ENCODE measurements at regions not wholly inside any gene's neighbourhood (a gene's known extent, or its start where the extent isn't known, plus 50 kb on each side); places are given as distances from the start of the nearest gene placed in this dataset.
A peak's percentile ranks its signal among the peaks of the same experiment; 100 is the strongest.

DNA sequence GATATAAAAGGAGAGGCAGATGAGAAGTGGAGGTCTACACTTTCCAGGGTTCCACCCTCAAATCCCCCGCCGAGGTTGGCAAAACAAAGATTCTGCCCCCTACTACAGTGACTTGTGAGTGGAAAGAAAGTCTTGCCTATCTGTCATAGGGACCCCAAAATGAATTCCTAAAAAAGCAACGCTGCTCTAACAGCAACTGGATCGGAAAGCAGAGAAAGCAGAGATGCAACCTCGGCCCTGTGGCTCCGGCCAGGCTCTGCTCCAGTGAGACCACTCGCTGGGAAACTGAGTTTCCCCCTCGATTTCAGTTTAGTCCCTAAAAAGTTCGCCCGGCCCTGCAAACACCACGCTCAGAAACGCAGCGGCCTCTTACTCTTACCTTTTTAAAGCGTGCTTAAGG, 297.9 kb upstream of the NFE2L3 start:
- DNase-seq = no peak

DNA sequence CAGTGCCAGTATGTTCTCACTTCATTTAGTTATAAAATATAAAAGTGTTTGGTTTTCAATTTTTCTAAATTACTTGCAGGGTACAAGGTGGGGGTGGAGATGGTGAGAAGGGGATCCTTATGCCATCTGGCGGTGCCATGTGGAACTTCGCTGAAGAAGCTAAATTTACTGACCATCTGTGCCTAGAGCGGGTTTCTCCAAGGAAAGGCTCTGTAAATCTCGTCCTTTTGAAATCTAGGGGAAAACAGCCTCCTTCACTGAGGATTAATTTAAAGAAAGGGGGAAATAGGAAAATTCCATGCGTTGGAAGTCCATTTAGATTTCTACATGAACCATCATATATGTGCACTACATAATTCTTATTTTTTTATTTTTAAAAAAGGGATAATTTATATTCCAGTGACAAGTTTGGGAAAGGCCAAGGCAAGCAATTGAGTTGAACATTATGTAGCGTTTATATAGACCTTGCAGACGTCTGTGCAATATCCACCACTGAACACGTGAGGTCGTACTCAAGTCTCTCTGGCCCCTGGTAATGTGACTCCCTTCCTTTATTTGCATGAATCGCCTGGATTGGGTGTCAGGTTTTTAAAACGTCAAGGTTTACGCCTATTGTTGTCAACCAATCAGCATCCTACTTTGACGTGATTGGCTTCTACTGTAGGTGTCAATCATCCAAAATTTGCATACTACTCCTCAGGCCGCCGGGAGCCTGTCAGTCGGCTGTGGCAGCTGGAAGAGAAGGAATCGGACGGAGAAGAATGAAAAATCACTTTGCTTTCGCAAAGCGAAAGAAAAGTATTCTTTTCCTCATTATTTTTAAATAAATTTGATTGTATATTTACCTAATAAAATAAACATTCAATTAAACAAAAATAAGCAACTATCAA, 297.1 kb upstream of the NFE2L3 start:
- peak; percentile 99 for DNase-seq

DNA sequence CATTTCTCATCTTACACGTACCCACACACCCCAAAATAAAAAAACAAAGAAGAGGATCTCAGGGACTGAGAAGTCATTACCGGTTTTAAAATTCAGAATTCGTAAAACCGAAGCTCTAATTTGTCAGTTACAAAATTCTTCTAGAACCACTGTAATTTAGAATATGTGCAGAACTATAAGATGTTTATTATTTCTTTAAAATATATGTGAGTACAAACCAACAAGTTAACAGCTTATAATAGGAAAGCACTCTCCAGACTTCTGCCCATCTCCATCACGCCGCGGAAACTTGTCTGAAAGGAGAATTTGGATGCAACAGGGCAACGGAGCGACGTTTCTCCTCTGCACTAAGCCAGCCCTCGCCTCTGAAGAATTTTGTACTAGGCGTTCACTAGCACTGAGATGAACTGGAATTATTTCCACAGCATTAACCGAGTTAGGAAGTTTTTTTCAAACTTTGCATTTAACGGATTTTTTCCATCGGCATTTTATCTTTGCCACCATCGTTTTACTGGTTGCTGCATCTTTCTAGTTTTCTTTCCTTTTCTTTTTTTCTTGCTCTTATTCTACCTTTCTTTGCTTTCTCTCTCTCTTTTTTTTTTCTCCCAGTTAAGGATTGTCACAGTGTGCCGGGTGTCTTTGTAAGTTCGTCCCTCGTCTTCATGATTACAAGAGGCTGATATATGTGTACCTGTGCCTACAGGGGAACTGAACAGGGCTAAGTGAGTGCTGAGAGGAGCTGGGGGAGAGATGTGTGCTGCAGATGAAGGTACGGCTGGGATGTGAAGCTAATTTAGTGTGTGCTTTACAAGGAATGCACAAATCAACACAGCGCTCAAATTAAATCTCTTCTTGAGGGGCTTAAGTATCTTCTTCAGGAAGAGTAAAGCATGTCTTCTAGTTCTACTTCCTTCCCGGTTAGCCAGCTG, 295.9 kb upstream of the NFE2L3 start:
- DNase-seq = peak; percentile 71

DNA sequence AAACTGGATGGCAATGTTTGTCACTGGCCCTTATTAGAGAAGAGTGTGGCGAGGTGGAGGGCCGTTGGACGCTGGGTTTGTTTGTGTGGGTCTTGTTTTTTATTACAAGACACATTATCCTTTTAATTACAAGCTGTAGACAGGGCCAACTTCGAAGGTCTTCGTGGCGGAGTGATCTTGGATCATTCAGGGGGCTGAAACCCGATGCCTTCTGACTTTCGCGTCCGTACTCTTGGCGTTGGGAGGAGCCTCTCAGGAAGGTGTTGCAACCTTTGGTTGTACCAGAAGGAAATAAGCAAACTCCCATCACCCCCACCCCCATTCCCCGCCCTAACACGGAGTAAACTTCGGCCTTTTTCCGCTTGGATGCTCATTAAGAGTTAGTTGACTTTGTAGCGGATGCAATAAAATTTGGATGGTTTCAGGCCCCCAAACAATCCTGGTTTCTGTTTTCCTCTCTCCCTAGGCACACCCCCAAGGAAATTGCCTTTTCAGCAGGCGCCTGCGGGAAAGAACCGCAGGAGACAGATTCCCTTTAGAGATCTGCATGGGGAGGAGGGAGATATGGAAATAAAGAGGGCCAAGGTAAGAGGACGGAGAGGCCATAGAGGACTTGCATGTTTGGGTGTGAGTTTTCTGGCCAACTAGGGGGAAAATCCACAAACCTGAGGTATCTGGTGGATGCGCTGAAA, 294.5 kb upstream of the NFE2L3 start:
- peak; percentile 88 for DNase-seq

DNA sequence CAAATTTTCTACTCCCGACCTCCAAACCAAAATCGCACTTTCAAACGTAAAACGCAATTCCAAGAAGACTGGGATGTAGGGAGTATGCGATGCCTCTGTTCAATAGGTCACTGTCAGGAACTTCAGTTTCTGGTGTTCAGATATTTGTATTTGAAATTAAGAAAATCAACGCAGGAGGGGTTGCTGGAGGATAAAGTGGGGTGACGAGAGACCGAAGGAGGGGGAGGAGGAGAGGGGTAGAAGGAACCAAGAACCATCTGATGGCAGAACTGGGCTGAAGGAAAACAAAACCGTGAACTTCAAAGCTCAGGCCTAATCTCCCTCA, 293.8 kb upstream of the NFE2L3 start:
- no peak for DNase-seq

DNA sequence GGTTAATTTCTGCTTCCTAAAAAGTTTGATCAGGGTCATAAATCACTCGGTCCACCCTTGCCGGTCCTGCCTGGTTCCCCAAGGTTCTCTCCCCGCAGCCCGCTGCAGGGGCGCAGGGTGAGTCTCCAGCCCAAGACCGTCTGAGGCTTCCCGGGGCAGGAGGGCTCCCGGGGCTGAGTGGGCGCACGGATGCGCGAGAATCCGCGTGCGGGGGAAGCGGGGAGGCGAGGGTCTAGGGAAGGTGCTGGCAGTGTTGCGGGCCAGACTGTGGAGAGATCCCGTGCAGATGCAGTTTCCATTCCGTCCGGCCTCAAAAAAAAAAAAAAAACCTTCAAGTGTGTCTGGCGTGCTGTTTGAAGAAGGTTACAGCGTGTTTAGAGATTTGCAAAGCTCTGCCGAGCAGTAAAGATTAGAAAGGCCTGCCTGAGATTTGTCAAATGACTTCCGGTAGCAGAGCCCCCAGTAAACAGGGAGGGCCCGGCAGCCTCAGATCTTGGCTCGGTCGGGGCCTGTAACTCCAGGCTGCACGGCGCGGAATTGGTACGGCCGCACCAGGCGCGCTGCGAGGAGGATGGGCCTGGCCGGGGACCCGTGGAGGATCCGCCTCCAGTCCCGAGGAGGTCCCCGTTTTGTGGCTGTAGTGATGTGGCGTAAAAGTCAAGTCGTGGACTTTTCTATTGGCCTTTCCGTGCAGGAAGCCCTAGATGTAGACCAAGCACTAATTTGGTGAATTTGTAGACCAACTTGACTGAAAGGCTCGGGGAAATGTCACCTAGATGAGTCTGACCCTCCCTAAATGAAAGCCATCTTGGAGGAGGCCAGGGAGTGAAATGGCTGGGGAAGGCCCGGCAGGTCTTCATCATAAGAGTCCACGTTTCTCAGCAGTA, 293.2 kb upstream of the NFE2L3 start:
- no peak for DNase-seq

DNA sequence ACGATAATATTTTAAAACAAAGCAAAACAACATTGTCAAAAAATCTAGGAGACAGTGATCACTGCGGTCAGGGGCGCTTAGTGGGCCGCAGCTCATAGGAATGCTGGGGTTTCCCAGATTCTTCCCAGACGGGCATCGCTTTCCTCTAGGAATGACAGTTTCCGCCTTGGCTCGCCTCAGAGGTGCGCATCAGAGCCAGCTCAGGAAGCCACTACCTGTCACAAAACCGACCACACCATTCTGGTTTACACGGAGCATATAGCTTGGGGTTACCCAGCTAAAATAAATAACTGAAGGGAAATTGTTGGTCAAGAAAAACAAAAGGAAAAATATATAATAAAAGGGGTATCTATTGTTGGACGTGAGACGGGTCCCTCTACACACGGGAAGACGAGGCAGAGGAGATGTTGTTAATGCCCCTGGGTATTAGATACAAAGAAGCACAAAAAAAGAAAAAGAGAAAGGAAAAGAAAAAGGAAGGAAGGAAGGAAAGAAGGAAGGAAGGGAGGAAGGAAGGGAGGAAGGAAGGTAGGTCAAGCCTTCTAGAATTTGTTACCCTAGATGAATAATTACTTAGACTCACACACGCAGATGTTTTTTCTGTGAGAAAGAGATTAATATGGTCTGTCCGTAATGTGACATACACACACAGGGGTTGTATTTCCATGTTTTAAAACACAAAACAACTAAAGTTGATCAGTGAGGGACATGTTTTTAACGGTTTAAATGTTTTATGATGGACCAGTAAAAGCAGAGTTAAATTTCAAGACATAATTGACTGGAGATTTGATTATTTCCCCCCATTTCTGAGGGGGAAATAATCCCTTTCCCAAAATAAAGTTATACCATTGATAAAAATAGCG, 292.4 kb upstream of the NFE2L3 start:
- DNase-seq = no peak

DNA sequence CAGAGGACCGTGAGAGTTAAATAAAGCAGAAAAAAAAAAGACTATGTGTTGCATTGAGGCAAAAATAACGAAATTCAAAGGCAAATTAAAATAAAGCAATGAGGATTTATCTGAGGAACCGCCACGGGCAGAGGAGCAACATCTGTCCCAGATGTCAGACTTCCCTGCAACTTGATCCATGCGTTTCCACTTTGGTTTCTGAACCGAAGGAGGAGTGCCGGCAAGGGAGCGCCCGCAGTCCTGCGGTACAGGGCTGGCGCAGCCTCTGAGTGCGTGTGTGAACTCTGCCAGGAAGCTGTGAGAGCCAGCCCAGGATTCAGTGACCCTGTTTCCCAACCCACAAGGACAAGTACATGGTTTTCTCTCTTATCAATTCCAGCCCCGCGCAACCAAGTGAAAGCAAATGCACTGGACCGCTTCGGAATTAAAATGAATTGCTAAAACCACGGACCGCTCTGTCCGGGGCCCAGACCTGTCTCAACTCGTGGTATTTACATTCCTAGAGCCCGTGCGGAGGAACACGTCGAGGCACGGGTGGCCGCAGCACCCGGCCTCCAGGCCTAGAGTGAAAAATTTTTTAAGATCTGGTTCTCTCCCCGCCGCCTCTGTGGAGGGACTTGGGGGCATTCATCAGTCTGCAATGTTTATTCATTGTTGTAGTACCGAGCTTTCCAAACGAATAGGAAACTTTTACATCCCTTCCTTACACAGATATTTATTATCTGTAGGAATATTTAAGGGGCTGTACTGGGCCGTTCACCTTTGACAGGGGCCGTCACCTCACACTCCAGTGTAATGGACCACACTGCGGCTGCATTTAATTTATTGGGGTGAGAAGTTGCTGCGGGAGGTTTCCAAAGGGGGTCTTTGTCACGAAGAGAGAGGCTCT, 291.5 kb upstream of the NFE2L3 start:
- DNase-seq = no peak

DNA sequence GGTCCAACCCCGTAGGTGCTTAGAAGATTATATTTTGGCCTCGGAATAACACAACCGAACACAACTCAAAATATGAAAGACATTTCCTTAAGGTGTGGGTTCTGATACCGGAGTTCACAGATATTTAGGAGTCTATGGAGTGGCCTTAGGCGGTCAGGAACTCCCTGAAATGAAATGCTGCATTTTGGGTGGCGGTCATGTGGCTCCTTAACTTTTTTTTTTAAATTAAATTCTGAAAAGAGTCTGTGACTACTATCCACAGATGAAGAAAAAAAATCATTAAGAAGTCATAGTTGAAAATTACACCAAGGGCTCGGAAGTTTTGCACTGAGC, 290.9 kb upstream of the NFE2L3 start:
- no peak for DNase-seq

DNA sequence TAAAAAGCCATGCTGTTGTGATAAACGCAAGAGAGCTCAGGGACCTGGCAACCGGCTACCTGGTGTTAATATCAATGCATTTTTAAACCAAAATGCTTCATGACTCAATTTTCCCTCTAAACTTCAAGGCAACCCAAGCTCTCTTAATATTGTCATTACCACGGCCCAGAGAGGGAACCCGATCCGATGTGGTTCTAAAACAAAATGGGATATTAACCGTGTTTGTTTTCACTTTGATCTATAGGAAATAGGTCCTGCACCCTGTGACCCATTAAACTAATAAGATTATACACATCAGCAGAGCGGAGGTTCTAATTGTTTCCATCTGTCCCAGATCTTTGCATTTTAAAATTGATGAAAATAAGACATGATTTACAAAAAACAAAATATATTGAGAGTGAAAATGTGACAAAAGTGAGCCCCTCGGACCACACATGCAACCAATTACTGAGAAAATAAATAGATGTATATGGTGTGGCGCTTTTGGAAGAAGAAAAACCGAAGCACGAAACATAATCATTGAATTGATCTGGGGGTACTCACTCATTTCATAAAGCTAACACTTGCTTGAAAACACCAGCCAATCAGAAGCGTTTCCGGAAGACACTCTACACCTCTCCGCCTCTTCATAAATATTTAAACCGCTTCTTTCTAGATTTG, 290.3 kb upstream of the NFE2L3 start:
- peak; percentile 55 for DNase-seq

DNA sequence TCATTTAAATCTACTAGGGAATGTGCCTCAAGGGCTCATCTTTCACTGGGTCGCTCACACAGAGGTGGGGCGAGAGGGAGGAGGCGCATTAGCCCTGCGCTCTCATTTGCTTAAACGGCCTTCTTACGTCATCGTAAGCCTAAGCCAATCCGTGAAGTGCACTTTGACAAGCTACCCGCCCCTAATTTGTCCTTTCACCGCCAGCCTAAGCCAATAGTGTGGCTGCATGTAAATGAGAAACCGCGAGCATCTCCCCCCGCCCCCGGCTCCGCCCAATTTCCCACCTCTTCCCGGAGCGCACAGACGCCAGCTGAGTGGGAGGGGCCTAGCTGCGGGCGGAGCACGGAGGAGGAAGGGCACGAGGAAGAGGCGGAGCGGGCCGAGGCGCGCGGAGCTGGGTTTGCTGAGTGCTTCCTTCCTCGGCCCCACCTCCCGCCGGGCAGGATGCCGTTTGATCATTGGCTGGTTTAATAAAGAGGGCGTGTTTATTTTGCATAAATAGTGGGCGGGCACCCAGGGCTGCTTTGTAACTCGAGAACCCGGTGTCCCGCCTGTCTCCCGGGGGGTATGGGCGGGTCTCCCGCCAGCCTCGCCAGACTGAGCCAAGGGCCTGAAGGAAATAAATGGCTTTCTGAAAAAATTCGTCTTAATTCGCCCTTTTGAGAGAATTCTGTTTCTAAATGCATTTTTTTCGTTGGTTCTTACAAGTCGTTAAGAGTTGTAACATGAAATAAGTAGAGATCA, 289.6 kb upstream of the NFE2L3 start:
- DNase-seq = peak; percentile 100

DNA sequence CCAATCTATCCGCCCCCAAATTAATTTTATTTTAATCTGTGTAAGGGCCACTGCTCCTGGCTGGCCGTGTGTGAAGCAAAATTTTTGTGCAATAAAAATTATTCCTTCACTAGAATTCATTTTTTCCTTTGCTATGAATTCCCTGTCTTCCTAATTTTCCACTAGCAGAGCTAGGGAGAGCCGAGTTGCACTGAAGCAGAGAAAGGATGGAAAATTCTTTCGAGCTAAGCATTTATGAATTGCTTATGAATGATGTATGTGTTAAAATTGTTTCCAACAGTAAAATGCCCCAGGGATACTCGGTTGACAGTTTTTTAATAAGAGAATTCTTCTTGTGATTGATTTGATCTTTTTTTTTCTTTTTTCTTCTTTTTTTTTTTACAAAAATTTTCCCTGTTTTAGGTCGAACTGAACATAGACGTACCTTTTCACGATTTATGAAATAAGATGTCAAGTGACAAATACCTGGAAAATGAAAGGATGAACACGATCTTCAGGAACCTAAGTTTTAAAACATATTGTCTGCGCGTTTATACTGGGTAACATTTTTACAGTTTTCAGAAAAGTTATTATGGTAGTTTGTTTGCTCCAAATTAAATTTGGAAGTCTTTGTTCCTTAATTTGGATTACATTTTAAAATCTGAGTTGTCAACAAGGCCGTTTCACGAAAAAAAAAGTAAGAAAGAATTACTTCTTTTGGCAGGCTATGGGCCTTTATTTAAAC, 288.8 kb upstream of the NFE2L3 start:
- no peak for DNase-seq

DNA sequence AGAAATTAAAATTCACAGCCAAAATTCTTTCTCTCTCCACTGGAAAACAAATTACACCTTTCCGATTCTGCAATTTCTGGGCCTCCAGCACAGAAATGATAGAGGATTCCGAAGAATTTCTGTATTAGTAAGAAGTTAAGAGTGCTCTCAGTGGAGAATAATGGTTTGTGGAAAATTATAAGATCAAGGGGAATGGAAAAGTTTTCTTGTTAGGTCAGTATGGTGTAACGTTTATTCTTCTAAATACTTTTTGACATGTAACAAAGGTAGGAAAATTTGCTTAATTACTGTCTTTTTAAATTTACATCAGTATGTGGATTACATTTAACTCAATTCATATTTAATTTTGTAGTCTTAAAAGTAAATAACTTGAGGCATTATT, 288.3 kb upstream of the NFE2L3 start:
- DNase-seq = no peak

DNA sequence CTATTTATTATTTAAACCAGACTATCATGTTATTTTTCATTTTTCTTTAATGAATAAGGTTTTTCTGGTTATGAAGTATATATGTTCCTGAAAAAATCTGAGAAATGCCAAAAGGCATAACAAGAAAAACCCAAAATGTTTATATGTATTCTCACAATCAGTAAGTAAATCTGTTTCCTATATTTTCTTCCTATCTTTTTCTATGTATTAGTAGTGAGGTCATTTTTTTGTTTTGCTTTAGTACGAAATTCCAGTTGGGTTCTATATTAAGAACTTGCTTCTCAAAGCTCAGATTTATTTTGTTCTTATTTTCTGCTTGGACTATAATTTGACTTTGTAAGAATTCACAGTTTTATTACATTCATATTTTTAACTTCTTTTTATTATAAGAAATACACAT, 287.5 kb upstream of the NFE2L3 start:
- DNase-seq = no peak

DNA sequence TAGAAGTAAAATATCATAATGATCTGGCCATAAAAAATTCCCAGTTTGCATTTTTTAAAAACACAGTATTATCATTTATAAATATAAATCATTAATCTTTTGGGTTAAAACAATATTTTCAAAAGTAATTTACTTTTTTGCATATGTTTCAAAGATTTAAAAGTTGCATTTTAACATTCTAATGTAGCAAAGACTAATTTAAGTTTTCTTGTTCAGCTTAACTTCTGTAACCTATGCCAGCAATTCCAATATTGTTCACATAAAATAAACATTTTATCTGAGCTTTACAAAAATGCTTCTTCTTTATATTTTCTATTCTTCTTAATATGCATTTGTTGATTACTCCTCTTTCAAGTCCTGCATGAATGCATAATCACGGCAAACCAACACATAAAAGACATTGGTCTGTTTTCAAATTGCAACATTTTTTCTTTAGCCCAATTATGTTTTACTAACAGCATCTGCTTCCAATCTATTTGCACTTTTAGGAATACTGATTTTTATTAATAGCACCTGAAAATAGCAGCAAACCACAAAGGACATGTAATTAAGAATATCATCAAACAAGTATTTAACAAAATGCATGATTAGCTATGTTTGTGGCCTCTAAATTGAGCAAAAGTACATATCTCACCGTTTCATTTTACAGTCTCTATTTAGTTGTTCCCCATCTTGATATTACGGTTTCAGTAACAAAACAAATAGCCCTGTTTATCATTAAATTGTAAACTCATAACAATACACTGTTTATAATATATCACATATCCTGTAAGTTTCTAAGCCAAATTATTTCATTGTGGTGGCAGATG, 286.9 kb upstream of the NFE2L3 start:
- peak; percentile 79 for DNase-seq

DNA sequence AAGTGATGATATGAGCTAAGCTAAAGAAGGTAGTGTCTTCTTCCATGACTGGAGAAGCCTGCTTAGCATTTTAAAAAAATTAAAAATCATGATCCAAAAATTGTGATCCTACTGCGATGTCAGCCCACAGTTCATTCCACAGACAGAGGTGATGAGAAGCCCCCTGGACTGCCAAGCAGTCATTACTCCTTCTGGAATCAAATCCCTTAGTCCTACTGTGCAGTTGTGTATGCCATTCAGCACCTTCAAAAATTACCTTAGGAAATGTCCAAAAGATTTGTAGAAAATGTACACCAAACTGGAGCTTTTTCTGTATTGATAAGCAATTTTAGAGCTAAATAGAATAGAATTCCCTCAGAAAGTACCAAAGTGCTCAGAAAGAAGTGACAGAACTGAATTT, 283.5 kb upstream of the NFE2L3 start:
- no peak for DNase-seq

DNA sequence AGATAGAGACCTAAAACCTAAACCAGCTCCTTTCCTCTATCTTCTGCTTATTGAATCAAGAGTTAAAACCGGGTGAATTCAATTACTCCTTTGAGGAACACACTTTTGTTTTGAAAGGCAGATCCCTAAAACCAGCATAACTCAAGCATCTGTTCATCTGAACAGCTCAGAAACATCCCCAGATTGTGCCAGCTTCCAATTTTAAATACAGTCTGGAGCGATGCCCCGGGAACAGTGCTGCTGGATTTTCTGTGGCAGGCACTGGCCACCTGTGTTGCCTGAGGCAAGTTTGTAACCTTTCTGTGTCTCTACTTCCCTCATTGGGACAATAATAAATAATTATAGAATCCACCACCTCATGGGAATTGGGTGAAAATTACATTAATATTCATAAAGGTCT, 281.4 kb upstream of the NFE2L3 start:
- peak; percentile 68 for DNase-seq

DNA sequence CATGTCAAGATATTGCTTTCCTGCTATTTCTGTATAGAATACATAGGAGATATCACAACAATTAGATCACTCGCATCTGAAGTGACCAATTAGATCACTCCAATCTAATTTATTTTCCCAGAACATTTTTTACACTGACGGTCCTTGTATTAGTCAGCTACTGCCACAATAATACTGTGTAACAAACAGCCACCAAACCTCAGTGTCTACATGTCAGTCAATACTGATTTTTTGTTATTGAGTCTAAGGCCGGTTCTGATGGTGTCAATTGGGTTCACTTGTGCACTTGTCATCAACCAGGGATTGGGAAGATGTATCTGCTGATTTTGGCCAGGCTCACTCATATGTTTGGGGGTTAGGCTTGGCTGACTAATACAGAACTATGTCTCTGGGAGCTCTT, 275.9 kb upstream of the NFE2L3 start:
- no peak for DNase-seq

All from NCI-H2171 treated with DMSO at 0.1 percent for 48 hours (cell line).